WTC11 (cell line): ENCODE measurements at regions not wholly inside any gene's neighbourhood (a gene's known extent, or its start where the extent isn't known, plus 50 kb on each side); places are given as distances from the start of the nearest gene placed in this dataset.

ENCODE experiments used
- ATAC-seq: fragments of 200-7000 bp; cut with Tn5 transposase; 2 replicates; pipeline ENCODE4 v1.10.0; 2021; ENCODE audit warnings: mild to moderate bottlenecking, moderate library complexity
- CTCF ChIA-PET: fragments of 300-600 bp; sonication (Branson Sonifier 250); formaldehyde crosslinking; loops from one replicate; lab custom pipeline; 2021; ENCODE audit warnings: antibody characterized with exemption; lab: Charles Lee
- POLR2A ChIA-PET: fragments of 350-600 bp; sonication (Branson Sonifier 250); formaldehyde crosslinking; loops from one replicate; lab custom pipeline; 2021; ENCODE audit warnings: antibody characterized with exemption; lab: Charles Lee
- DNase-seq: peaks from one replicate; pipeline ENCODE4 v3.0.0; 2021; ENCODE audit warnings: low spot score
- H3K27ac Mint-ChIP-seq: 2 replicates; pipeline ENCODE4 v1.8.0; 2021; ENCODE audit warnings: mixed read lengths
- H3K27me3 Mint-ChIP-seq: 2 replicates; pipeline ENCODE4 v1.8.0; 2021; ENCODE audit warnings: low read depth, mild to moderate bottlenecking, moderate library complexity, mixed read lengths
- H3K36me3 Mint-ChIP-seq: 2 replicates; pipeline ENCODE4 v1.8.0; 2021; ENCODE audit warnings: mixed read lengths
- H3K4me1 Mint-ChIP-seq: 2 replicates; pipeline ENCODE4 v1.8.0; 2022; ENCODE audit warnings: mixed read lengths
- H3K4me3 Mint-ChIP-seq: 2 replicates; pipeline ENCODE4 v1.8.0; 2021; ENCODE audit warnings: mild to moderate bottlenecking, moderate library complexity, mixed read lengths
- H3K9me3 Mint-ChIP-seq: 2 replicates; pipeline ENCODE4 v1.8.0; 2021; ENCODE audit warnings: mixed read lengths
- ATF1 ChIP-seq: sonication (generic); formaldehyde crosslinking; IDR thresholded peaks from 2 replicates; pipeline ENCODE4 v1.8.1; 2023; ENCODE audit warnings: mild to moderate bottlenecking, moderate library complexity, missing genetic modification reagents
- ATF3 ChIP-seq: sonication (generic); formaldehyde crosslinking; conservative IDR thresholded peaks from 2 replicates; pipeline ENCODE4 v1.8.1; 2022; ENCODE audit warnings: mild to moderate bottlenecking, missing genetic modification reagents
- ATF6 ChIP-seq: sonication (generic); formaldehyde crosslinking; IDR thresholded peaks from 2 replicates; pipeline ENCODE4 v1.8.1; 2023; ENCODE audit warnings: mild to moderate bottlenecking, missing genetic modification reagents
- CREM ChIP-seq: sonication (generic); formaldehyde crosslinking; IDR thresholded peaks from 2 replicates; pipeline ENCODE4 v1.8.1; 2022; ENCODE audit warnings: mild to moderate bottlenecking, missing genetic modification reagents, moderate library complexity
- E2F4 ChIP-seq: sonication (generic); formaldehyde crosslinking; IDR thresholded peaks from 2 replicates; pipeline ENCODE4 v1.8.1; 2022; ENCODE audit warnings: low read depth, mild to moderate bottlenecking, moderate library complexity, missing genetic modification reagents, borderline replicate concordance
- FOXP1 ChIP-seq: sonication (generic); formaldehyde crosslinking; IDR thresholded peaks from 2 replicates; pipeline ENCODE4 v1.8.0; 2022; ENCODE audit warnings: missing genetic modification reagents, mild to moderate bottlenecking, moderate library complexity, borderline replicate concordance
- FOXP4 ChIP-seq: sonication (generic); formaldehyde crosslinking; IDR thresholded peaks from 2 replicates; pipeline ENCODE4 v1.8.0; 2022; ENCODE audit warnings: mild to moderate bottlenecking, missing genetic modification reagents
- GRHL2 ChIP-seq: fragments of 250-450 bp; sonication (Bioruptor Pico); IDR thresholded peaks from 2 replicates; pipeline ENCODE4 v1.8.0; 2022; ENCODE audit warnings: mild to moderate bottlenecking, moderate library complexity; ENCODE audit not compliant: insufficient replicate concordance, severe bottlenecking
- NFE2L1 ChIP-seq: sonication (generic); formaldehyde crosslinking; IDR thresholded peaks from 2 replicates; pipeline ENCODE4 v1.8.1; 2023; ENCODE audit warnings: missing genetic modification reagents
- NR3C1 ChIP-seq: sonication (generic); formaldehyde crosslinking; conservative IDR thresholded peaks from 2 replicates; pipeline ENCODE4 v1.8.1; 2023; ENCODE audit warnings: low read depth, mild to moderate bottlenecking, missing genetic modification reagents
- PREB ChIP-seq: sonication (generic); formaldehyde crosslinking; IDR thresholded peaks from 2 replicates; pipeline ENCODE4 v1.8.1; 2022; ENCODE audit warnings: mild to moderate bottlenecking, missing genetic modification reagents, moderate library complexity, borderline replicate concordance
- RELA ChIP-seq: sonication (generic); formaldehyde crosslinking; IDR thresholded peaks from 2 replicates; pipeline ENCODE4 v1.8.1; 2022; ENCODE audit warnings: missing genetic modification reagents, mild to moderate bottlenecking, borderline replicate concordance
- SMAD4 ChIP-seq: sonication (generic); formaldehyde crosslinking; IDR thresholded peaks from 2 replicates; pipeline ENCODE4 v1.8.0; 2022; ENCODE audit warnings: mild to moderate bottlenecking, missing genetic modification reagents
- SOX15 ChIP-seq: fragments of 250-450 bp; sonication (Bioruptor Pico); IDR thresholded peaks from 2 replicates; pipeline ENCODE4 v1.9.0; 2021; ENCODE audit warnings: mild to moderate bottlenecking
- SP1 ChIP-seq: sonication (generic); formaldehyde crosslinking; conservative IDR thresholded peaks from 2 replicates; pipeline ENCODE4 v1.8.1; 2022; ENCODE audit warnings: missing genetic modification reagents
- TCF7 ChIP-seq: sonication (generic); formaldehyde crosslinking; IDR thresholded peaks from 2 replicates; pipeline ENCODE4 v1.8.0; 2022; ENCODE audit warnings: mild to moderate bottlenecking, low read depth, missing genetic modification reagents, moderate library complexity
- USF2 ChIP-seq: sonication (generic); formaldehyde crosslinking; IDR thresholded peaks from 2 replicates; pipeline ENCODE4 v1.8.1; 2023; ENCODE audit warnings: mild to moderate bottlenecking, missing genetic modification reagents, moderate library complexity
- ZNF512 ChIP-seq: sonication (generic); formaldehyde crosslinking; IDR thresholded peaks from 2 replicates; pipeline ENCODE4 v1.8.1; 2022; ENCODE audit warnings: missing genetic modification reagents, borderline replicate concordance
- ZNF671 ChIP-seq: fragments of 250-450 bp; sonication (Bioruptor Pico); IDR thresholded peaks from 2 replicates; pipeline ENCODE4 v1.8.0; 2021; ENCODE audit warnings: mild to moderate bottlenecking

- Mint-ChIP-seq H3K9me3 (peaks cover 21% of the 10 kb centered on the region), H3K27ac (no peak overlapping the region), H3K36me3 (peaks cover 3% of the 10 kb centered on the region; the same call in 1 of the 2 replicates), H3K4me3 (no peak overlapping the region), H3K4me1 (no peaks in the 10 kb centered on the region), H3K27me3 (no peaks in the 10 kb centered on the region)
- CTCF ChIA-PET: no interaction called here
- ATAC-seq: no peak
- POLR2A ChIA-PET: no interaction called here
- TF ChIP-seq NFE2L1 (no peak), SP1 (CRISPR knock-in tag) (no peak), ZNF671 (CRISPR knock-in tag) (no peak), SMAD4 (CRISPR knock-in tag) (no peak), SOX15 (CRISPR knock-in tag) (no peak), CREM (CRISPR knock-in tag) (no peak), ATF6 (no peak), RELA (CRISPR knock-in tag) (no peak), FOXP4 (no peak), FOXP1 (CRISPR knock-in tag) (no peak), NR3C1 (CRISPR knock-in tag) (no peak), ZNF512 (no peak), PREB (CRISPR knock-in tag) (no peak), USF2 (CRISPR knock-in tag) (no peak), ATF3 (CRISPR knock-in tag) (no peak), GRHL2 (CRISPR knock-in tag) (no peak), ATF1 (CRISPR knock-in tag) (no peak), TCF7 (CRISPR knock-in tag) (no peak), E2F4 (CRISPR knock-in tag) (no peak)
- no peak for DNase-seq
Measured at GRCh38 chr9:75505654-75506053, 384.8 kb upstream of the PCSK5 start.
